ENCODE measurements at regions not wholly inside any gene's neighbourhood (a gene's known extent, or its start where the extent isn't known, plus 50 kb on each side); places are given as distances from the start of the nearest gene placed in this dataset.

GRCh38 chr18:48470484-48471180, 61.4 kb upstream of the ZBTB7C start:
- Mint-ChIP-seq H3K4me1 (ENCODE audit: low read depth) (peaks cover 47% of the 10 kb centered on the region), H3K27ac (ENCODE audit: unreplicated experiment) (peak overlapping the region; percentile 89), H3K9me3 (ENCODE audit: low read depth) (peaks cover 7% of the 10 kb centered on the region), H3K4me3 (ENCODE audit: unreplicated experiment) (peak overlapping the region; percentile 45), H3K27me3 (ENCODE audit: low read depth) (no peaks in the 10 kb centered on the region), H3K36me3 (ENCODE audit: low read depth) (peaks cover 2% of the 10 kb centered on the region)
- TF ChIP-seq CTCF (IDR thresholded peaks at IDR 0.05), result no peak
- no peak for DNase-seq (ENCODE audit: low spot score)

DNA sequence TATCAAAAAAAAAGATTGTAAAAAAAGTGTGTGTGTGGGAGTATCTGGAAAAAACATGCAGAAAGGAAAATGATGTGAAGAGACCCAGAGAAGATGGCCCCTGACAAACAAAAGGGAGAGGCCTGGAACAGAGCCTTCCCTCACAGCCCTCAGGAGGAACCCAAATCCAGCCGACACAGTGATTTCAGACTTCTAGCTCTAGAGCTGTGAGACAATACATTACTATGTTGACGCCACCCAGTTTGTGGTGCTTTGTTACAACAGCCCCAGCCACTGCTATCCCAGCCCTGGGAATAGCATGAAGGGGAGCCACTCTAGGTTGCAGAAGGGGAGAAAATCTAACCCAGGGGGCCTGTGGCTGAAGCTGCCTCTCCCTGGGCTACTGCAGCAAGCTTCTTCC, 59.0 kb upstream of the ZBTB7C start:
- no peak overlapping the region for H3K27ac Mint-ChIP-seq (ENCODE audit: unreplicated experiment)

DNA sequence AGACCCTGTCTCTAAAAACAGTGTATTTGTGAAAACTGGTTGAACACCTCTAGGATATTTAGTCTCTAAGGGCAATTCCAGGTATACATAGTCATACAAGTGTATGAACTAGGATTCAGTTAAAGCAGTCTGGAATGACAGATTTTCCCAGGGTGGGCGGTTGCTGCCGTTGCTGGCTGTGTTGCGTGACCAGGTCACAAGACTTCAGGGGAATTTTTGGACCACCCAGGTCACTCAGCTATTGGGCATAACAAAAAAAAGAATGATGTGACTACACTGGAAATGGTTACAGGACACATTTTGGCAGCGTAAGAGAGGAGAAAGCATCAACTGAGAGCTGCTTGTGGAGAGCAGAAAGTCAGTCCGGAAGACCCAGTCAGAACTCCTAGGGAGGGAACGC, 58.0 kb upstream of the ZBTB7C start:
- no peak for TF ChIP-seq CTCF (IDR thresholded peaks at IDR 0.05)
- peaks cover 3% of the 10 kb centered on the region for H3K36me3 Mint-ChIP-seq (ENCODE audit: low read depth)
- DNase-seq (ENCODE audit: low spot score), result no peak
- no peak overlapping the region for H3K4me3 Mint-ChIP-seq (ENCODE audit: unreplicated experiment)
- peaks cover 4% of the 10 kb centered on the region for H3K9me3 Mint-ChIP-seq (ENCODE audit: low read depth)
- H3K27me3 Mint-ChIP-seq (ENCODE audit: low read depth), result no peaks in the 10 kb centered on the region
- peaks cover 41% of the 10 kb centered on the region for H3K4me1 Mint-ChIP-seq (ENCODE audit: low read depth)
- H3K27ac Mint-ChIP-seq (ENCODE audit: unreplicated experiment), result no peak overlapping the region

More for the DNA sequence above, 59.0 kb upstream of the ZBTB7C start:
- Mint-ChIP-seq H3K4me3 (ENCODE audit: unreplicated experiment) (no peak overlapping the region), H3K27me3 (ENCODE audit: low read depth) (no peaks in the 10 kb centered on the region), H3K4me1 (ENCODE audit: low read depth) (peaks cover 49% of the 10 kb centered on the region), H3K9me3 (ENCODE audit: low read depth) (peaks cover 7% of the 10 kb centered on the region), H3K36me3 (ENCODE audit: low read depth) (peaks cover 2% of the 10 kb centered on the region)
- DNase-seq (ENCODE audit: low spot score), result no peak
- no peak for TF ChIP-seq CTCF (IDR thresholded peaks at IDR 0.05)

DNA sequence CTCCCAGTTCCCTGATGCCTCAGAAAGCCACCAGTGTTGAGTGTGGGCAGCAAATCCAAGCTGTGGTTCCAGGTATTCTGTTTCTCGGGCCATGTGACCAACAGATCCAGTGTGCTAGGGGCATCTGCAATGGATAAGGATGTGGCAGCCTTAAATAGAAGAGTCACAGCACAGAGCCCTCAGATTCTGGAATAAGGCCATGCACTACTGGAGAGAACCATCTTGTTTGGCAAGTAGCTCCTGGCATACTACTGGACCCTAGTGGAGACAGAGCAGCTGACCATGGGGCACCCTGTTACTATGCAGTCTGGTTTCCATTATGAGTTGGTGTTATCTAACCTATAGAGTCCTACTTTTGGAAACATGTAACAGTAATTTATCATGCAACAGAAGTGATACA, 53.3 kb upstream of the ZBTB7C start:
- Mint-ChIP-seq H3K4me1 (ENCODE audit: low read depth) (peaks cover 14% of the 10 kb centered on the region), H3K27ac (ENCODE audit: unreplicated experiment) (no peak overlapping the region), H3K4me3 (ENCODE audit: unreplicated experiment) (no peak overlapping the region), H3K36me3 (ENCODE audit: low read depth) (peaks cover 1% of the 10 kb centered on the region), H3K9me3 (ENCODE audit: low read depth) (no peaks in the 10 kb centered on the region), H3K27me3 (ENCODE audit: low read depth) (no peaks in the 10 kb centered on the region)
- no peak for TF ChIP-seq CTCF (IDR thresholded peaks at IDR 0.05)
- no peak for DNase-seq (ENCODE audit: low spot score)

GRCh38 chr18:48460929-48461583, 51.9 kb upstream of the ZBTB7C start:
- DNase-seq (ENCODE audit: low spot score), result no peak
- TF ChIP-seq CTCF (IDR thresholded peaks at IDR 0.05), result no peak
- Mint-ChIP-seq H3K27ac (ENCODE audit: unreplicated experiment) (no peak overlapping the region), H3K36me3 (ENCODE audit: low read depth) (peaks cover 1% of the 10 kb centered on the region), H3K4me3 (ENCODE audit: unreplicated experiment) (no peak overlapping the region), H3K27me3 (ENCODE audit: low read depth) (no peaks in the 10 kb centered on the region), H3K4me1 (ENCODE audit: low read depth) (peaks cover 23% of the 10 kb centered on the region), H3K9me3 (ENCODE audit: low read depth) (no peaks in the 10 kb centered on the region)

All from chondrocyte (in vitro differentiated cells).